SKM-1 treated with dmso at 0.1 percent for 144 hours (cell line): ENCODE measurements at regions not wholly inside any gene's neighbourhood (a gene's known extent, or its start where the extent isn't known, plus 50 kb on each side); places are given as distances from the start of the nearest gene placed in this dataset.
"Not testable (repeated sequence)": the region's sequence is repeated elsewhere in the genome, so short reads cannot be mapped to it uniquely, and the experiment has no call there.

ENCODE experiments used
- DNase-seq: peaks from one replicate; lab custom pipeline; 2025; ENCODE audit not compliant: unreplicated experiment; lab: John Stamatoyannopoulos, UW

GRCh38 chr2:10223471-10223870 lies 79.2 kb upstream of the HPCAL1 start:
- DNase-seq: no peak

GRCh38 chr2:10223932-10224720 lies 78.6 kb upstream of the HPCAL1 start:
- DNase-seq: no peak

GRCh38 chr2:10224734-10225133 lies 78.0 kb upstream of the HPCAL1 start:
- no peak for DNase-seq

GRCh38 chr2:10225291-10226037 lies 77.2 kb upstream of the HPCAL1 start:
- no peak for DNase-seq

GRCh38 chr2:10226038-10226724 lies 76.5 kb upstream of the HPCAL1 start:
- no peak for DNase-seq

- no peak for DNase-seq
These were observed 73.9 kb upstream of the HPCAL1 start for GRCh38 chr2:10228611-10229365.

GRCh38 chr2:10229462-10230099 lies 73.1 kb upstream of the HPCAL1 start:
- DNase-seq: no peak

GRCh38 chr2:10230499-10230898 lies 72.2 kb upstream of the HPCAL1 start:
- no peak for DNase-seq

GRCh38 chr2:10230921-10231320 lies 71.8 kb upstream of the HPCAL1 start:
- not testable (repeated sequence) for DNase-seq

GRCh38 chr2:10231551-10232085 lies 71.1 kb upstream of the HPCAL1 start:
- no peak for DNase-seq

GRCh38 chr2:10232096-10232815 lies 70.4 kb upstream of the HPCAL1 start:
- no peak for DNase-seq

GRCh38 chr2:10233131-10234012 lies 69.3 kb upstream of the HPCAL1 start:
- no peak for DNase-seq

- DNase-seq: no peak
These were observed 68.7 kb upstream of the HPCAL1 start for GRCh38 chr2:10234013-10234306.

- no peak for DNase-seq
These were observed 68.2 kb upstream of the HPCAL1 start for GRCh38 chr2:10234409-10235094.

GRCh38 chr2:10235099-10235908 lies 67.4 kb upstream of the HPCAL1 start:
- DNase-seq: no peak

GRCh38 chr2:10235909-10236550 lies 66.7 kb upstream of the HPCAL1 start:
- no peak for DNase-seq
